SK-N-SH treated with all-trans-retinoic acid at 6 μM for 48 hours (cell line): ENCODE measurements at regions not wholly inside any gene's neighbourhood (a gene's known extent, or its start where the extent isn't known, plus 50 kb on each side); places are given as distances from the start of the nearest gene placed in this dataset.
"Not testable (repeated sequence)": the region's sequence is repeated elsewhere in the genome, so short reads cannot be mapped to it uniquely, and the experiment has no call there.

Experiments
- ATAC-seq: fragments of 200-7000 bp; cut with Tn5 transposase; 3 replicates; pipeline ENCODE4 v1.9.1; 2020; ENCODE audit warnings: mild to moderate bottlenecking, moderate library complexity
- ARNTL ChIP-seq: fragments of 450-650 bp; formaldehyde crosslinking; IDR thresholded peaks from 2 replicates; pipeline ENCODE4 v1.5.0; 2020; ENCODE audit warnings: low read depth, mild to moderate bottlenecking, moderate library complexity, borderline replicate concordance
- BACH2 ChIP-seq: fragments of 250-450 bp; sonication (Bioruptor Pico); IDR thresholded peaks from 2 replicates; pipeline ENCODE4 v1.9.0; 2021; ENCODE audit warnings: mild to moderate bottlenecking, borderline replicate concordance
- CSDC2 ChIP-seq: fragments of 250-450 bp; sonication (Bioruptor Pico); IDR thresholded peaks from 2 replicates; pipeline ENCODE4 v1.5.0; 2020; ENCODE audit warnings: mild to moderate bottlenecking, moderate library complexity
- CSRNP3 ChIP-seq: fragments of 250-450 bp; sonication (Bioruptor Pico); IDR thresholded peaks from 2 replicates; pipeline ENCODE4 v1.5.1; 2021; ENCODE audit warnings: mild to moderate bottlenecking, moderate library complexity
- GLIS3 ChIP-seq: fragments of 250-450 bp; sonication (Bioruptor Pico); IDR thresholded peaks from 2 replicates; pipeline ENCODE4 v1.5.0; 2020; ENCODE audit warnings: mild to moderate bottlenecking, moderate library complexity
- ISL1 ChIP-seq: fragments of 250-450 bp; sonication (Bioruptor Pico); IDR thresholded peaks from 2 replicates; pipeline ENCODE4 v2.1.2; 2022; ENCODE audit warnings: mild to moderate bottlenecking, moderate library complexity
- OSR1 ChIP-seq: fragments of 250-450 bp; sonication (Bioruptor Pico); IDR thresholded peaks from 2 replicates; pipeline ENCODE4 v1.8.0; 2022; ENCODE audit warnings: moderate library complexity, mild to moderate bottlenecking, inconsistent platforms
- PATZ1 ChIP-seq: fragments of 250-450 bp; sonication (Bioruptor Pico); IDR thresholded peaks from 2 replicates; pipeline ENCODE4 v1.8.0; 2020; ENCODE audit warnings: mild to moderate bottlenecking, moderate library complexity, borderline replicate concordance
- RARB ChIP-seq: fragments of 250-450 bp; sonication (Bioruptor Pico); IDR thresholded peaks from 2 replicates; pipeline ENCODE4 v1.8.0; 2021; ENCODE audit warnings: mild to moderate bottlenecking, moderate library complexity
- SNAI2 ChIP-seq: fragments of 250-450 bp; sonication (Bioruptor Pico); IDR thresholded peaks from 2 replicates; pipeline ENCODE4 v1.5.0; 2020; ENCODE audit warnings: mild to moderate bottlenecking, moderate library complexity
- TCF4 ChIP-seq: fragments of 250-450 bp; sonication (Bioruptor Pico); IDR thresholded peaks from 2 replicates; pipeline ENCODE4 v1.8.0; 2021; ENCODE audit warnings: mild to moderate bottlenecking, moderate library complexity, borderline replicate concordance
- TSHZ2 ChIP-seq: fragments of 250-450 bp; sonication (Bioruptor Pico); IDR thresholded peaks from 2 replicates; pipeline ENCODE4 v1.5.0; 2020; ENCODE audit warnings: mild to moderate bottlenecking, moderate library complexity
- ZC3H10 ChIP-seq: fragments of 250-450 bp; sonication (Bioruptor Pico); IDR thresholded peaks from 2 replicates; pipeline ENCODE4 v1.5.1; 2021; ENCODE audit warnings: mild to moderate bottlenecking, moderate library complexity
- ZFP3 ChIP-seq: fragments of 250-450 bp; sonication (Bioruptor Pico); IDR thresholded peaks from 2 replicates; pipeline ENCODE4 v1.5.0; 2020; ENCODE audit warnings: mild to moderate bottlenecking, moderate library complexity
- ZFP30 ChIP-seq: fragments of 450-650 bp; formaldehyde crosslinking; IDR thresholded peaks from 2 replicates; pipeline ENCODE4 v1.5.0; 2022; ENCODE audit warnings: mild to moderate bottlenecking, moderate library complexity
- ZNF70 ChIP-seq: fragments of 450-650 bp; formaldehyde crosslinking; IDR thresholded peaks from 2 replicates; pipeline ENCODE4 v1.5.0; 2020; ENCODE audit warnings: mild to moderate bottlenecking, moderate library complexity
- ZNF8 ChIP-seq: fragments of 450-650 bp; formaldehyde crosslinking; IDR thresholded peaks from 2 replicates; pipeline ENCODE4 v1.5.0; 2020; ENCODE audit warnings: mild to moderate bottlenecking, moderate library complexity
- TF ChIP-seq, protein P1 (sequence below): fragments of 250-450 bp; sonication (Bioruptor Pico); IDR thresholded peaks from 2 replicates; pipeline ENCODE4 v1.5.1; 2020; ENCODE audit warnings: low read depth, mild to moderate bottlenecking, moderate library complexity

DNA sequence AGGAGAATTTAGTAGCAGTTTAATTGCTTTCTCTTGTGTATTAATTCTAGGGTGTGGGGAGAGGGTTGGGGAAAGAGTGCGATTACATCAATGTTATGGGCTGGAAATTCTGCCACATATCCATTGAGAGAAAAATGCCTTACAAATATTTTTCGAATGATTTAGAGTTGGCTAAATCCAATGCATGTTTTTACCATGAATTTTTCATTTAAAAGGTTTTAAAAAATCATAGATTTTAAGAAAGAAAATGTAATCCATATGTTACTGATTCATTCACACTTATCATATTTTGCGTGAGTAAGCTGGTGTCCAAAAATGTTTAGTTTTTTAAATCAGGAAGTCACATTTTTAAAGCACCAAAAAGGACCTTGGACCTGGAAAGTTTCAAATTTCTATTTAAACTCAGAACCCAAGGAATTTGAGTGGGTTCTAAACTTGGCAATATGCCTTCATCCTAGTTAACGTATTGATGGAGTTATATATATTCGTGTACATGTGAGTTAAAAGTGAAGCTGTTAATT is 627.4 kb upstream of the CITED2 start (continued):
- TF ChIP-seq RARB (CRISPR knock-in tag), result no peak
- TF ChIP-seq ZC3H10 (CRISPR knock-in tag), result no peak
- TF ChIP-seq ZNF70, result no peak
- TF ChIP-seq ZFP3, result no peak
- TF ChIP-seq ISL1 (CRISPR knock-in tag), result no peak
- no peak for TF ChIP-seq TSHZ2 (CRISPR knock-in tag)
- TF ChIP-seq GLIS3 (CRISPR knock-in tag), result no peak
- no peak for TF ChIP-seq CSRNP3
- TF ChIP-seq SNAI2, result no peak

DNA sequence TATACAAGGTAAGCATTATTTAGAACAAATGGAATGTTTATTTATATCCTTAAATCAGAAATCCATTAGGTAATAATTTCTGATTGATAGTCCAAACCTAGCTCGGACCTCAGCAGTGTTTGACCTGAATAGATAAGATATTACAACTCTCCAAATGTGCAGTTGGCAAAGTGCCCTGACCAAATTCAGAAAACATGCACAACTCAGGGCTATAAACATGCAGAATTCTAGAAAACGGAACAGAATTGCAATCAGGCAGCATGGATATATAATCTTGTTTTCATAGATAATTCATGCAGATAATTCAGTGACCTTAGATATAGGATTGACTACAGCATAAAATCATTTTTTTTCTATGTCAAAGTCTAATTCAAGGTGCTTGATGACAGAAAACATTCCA is 626.6 kb upstream of the CITED2 start:
- ATAC-seq, result no peak
- TF ChIP-seq GLIS3 (CRISPR knock-in tag), result no peak
- TF ChIP-seq TCF4 (CRISPR knock-in tag), result peak; percentile 43; the same call in 1 of the 2 replicates

DNA sequence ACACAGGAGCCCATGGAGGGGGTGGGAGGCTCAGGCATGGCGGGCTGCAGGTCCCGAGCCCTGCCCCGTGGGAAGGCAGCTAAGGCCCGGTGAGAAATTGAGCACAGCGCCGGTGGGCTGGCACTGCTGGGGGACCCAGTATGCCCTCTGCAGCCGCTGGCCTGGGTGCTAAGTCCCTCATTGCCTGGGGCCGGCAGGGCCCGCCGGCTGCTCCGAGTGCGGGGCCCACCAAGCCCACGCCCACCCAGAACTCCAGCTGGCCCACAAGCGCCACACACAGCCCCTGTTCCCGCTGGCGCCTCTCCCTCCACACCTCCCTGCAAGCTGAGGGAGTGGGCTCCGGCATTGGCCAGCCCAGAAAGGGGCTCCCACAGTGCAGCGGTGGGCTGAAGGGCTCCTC is 625.2 kb upstream of the CITED2 start:
- not testable (repeated sequence) for ATAC-seq

DNA sequence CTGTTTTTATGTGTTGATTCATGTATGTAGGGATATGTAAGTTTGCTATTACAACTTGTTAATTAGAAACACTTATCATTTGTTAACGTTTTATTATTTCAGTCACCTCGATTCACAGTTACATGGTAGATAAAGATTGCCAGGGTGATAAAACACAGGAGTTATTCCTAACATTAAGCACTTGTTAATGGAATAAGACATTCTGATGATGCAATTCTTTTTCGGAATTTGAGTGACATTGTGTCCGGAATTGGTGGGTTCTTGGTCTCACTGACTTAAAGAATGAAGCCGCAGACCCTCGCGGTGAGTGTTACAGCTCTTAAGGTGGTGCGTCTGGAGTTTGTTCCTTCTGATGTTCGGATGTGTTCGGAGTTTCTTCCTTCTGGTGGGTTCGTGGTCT is 624.0 kb upstream of the CITED2 start:
- ATAC-seq, result not testable (repeated sequence)

- no peak for TF ChIP-seq ARNTL (CRISPR knock-in tag)
- TF ChIP-seq OSR1 (CRISPR knock-in tag), result no peak
- TF ChIP-seq GLIS3 (CRISPR knock-in tag), result no peak
- TF ChIP-seq TSHZ2 (CRISPR knock-in tag), result no peak
- TF ChIP-seq CSRNP3, result no peak
- TF ChIP-seq ZNF8 (CRISPR knock-in tag), result no peak
- TF ChIP-seq PATZ1 (CRISPR knock-in tag), result no peak
- TF ChIP-seq ZFP30 (CRISPR knock-in tag), result no peak
- no peak for TF ChIP-seq RARB (CRISPR knock-in tag)
- no peak for TF ChIP-seq CSDC2 (CRISPR knock-in tag)
- no peak for TF ChIP-seq BACH2
- no peak for TF ChIP-seq ZNF70
- no peak for TF ChIP-seq ZC3H10 (CRISPR knock-in tag)
- no peak for TF ChIP-seq ISL1 (CRISPR knock-in tag)
- TF ChIP-seq, protein P1, sequence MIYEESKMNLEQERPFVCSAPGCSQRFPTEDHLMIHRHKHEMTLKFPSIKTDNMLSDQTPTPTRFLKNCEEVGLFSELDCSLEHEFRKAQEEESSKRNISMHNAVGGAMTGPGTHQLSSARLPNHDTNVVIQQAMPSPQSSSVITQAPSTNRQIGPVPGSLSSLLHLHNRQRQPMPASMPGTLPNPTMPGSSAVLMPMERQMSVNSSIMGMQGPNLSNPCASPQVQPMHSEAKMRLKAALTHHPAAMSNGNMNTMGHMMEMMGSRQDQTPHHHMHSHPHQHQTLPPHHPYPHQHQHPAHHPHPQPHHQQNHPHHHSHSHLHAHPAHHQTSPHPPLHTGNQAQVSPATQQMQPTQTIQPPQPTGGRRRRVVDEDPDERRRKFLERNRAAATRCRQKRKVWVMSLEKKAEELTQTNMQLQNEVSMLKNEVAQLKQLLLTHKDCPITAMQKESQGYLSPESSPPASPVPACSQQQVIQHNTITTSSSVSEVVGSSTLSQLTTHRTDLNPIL, result no peak
- peak; percentile 59 for ATAC-seq
Observed at GRCh38 chr6:139996253-139996834, 621.9 kb upstream of the CITED2 start.
